HG03095 (cell line): ENCODE measurements at regions not wholly inside any gene's neighbourhood (a gene's known extent, or its start where the extent isn't known, plus 50 kb on each side); places are given as distances from the start of the nearest gene placed in this dataset.

ENCODE experiments used
- ATAC-seq: cut with Tn5 transposase; IDR thresholded peaks from one replicate; pipeline ENCODE4 v1.9.1; 2021; ENCODE audit warnings: moderate library complexity; ENCODE audit not compliant: unreplicated experiment

DNA sequence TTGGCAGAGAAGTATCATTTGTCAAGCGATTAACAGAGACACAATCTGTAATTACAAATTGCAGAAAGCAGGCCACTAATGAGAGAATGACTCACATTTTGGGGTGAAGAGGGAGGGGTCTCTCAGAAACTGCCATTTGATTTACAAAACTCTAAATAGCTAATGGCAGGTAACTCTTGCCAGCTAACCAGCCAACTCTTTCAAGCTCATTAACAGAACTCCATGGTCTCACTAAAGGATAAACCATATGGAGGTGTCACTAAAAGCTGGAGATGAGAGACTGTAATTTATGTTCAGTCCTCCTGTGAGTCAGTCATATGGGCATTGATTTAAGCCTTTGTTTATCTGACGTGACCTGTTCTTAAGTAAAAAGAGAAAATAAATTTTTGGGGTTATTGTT lies 336.4 kb downstream of the FOXG1 start:
- no peak for ATAC-seq

DNA sequence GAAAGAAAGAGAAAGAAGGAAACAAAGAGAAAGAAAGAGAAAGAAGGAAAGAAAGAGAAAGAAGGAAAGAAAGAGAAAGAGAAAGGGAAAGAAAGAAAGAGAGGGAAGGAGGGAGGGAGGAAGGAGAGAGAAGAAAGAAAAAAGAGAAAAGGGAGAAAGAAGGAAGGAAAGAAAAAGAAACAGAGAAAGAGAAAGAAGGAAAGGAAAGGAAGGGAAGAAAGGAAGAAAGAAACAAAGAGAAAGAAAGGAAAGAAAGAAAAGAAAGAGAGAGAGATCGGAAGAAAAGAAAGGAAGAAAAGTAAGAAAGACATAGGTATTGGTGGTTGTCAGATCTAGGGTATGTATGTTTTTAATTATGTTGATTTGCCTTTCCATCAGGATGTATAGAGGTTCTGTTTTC lies 342.3 kb downstream of the FOXG1 start:
- ATAC-seq, result no peak

DNA sequence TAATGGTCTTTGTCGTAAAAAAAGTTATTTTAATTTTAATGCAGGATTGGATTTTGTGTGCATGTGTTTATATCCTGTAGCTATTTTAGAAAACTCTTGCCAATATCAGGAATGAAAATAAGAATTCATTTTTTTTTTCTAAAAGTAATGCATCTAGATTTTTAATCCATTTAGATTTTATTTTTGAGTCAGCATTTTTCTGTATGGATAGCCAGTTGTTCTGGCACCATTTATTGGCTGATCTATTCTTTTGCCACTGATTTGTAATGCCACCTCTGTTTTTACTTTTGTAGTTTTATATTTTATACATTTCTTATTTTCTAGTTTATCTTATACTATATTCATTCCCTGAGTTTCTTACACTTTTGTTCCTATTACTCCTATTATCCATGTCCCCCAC lies 343.0 kb downstream of the FOXG1 start:
- no peak for ATAC-seq

DNA sequence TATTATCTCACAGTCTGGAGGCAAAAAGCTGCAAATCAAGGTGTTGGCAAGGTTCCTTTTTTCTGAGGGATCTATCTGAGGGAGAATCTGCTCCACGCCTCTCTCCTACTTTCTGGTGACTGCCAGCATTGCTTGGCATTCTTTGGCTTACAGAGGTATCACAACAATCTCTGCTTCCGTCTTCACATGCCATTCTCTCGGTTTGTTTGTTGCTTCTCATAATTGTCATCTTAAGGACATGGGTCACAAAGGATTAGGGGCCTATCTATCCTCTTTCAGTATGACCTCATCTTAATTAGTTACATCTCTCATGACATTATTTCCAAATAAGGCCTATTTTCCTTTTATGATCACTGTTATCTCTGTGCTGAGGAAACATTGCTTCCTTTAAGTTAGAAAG lies 345.0 kb downstream of the FOXG1 start:
- ATAC-seq, result no peak

DNA sequence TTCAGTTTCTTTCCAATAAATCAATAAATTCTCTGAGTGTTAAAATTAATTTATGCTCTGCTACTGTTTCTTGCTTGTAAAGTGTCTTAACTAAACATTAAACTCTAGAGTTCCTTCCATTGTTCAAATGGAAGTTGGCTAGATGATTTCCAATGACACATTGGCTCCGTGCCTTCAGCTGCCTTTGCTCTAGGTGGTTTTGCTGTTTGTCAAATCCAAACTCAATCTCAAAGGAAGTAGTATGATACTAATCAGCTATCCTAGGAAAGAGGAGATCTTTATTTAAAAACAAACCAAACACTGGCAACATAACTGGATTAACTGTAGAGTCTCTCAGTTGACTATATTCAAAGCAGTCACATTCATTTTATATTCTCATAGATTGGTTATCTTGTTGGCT lies 356.4 kb downstream of the FOXG1 start:
- no peak for ATAC-seq

DNA sequence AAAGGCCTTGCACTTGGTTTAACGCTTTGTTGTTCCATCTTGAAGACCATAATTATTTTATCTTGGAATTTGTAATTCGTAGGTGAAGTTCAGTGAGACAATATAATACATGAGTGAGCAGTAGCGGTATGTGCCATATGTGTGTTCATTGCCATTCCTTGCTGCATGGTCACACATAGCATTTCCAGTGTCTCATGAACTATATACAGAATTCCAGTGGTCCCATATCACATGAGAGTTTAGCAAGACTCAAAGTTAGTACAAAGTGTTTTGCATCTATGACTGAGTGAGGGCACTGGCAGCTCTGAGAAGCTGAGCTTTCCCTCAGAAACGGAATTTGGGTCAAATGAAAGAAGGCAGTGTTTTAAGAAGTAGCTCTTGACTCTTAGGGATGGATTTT lies 359.8 kb downstream of the FOXG1 start:
- no peak for ATAC-seq

DNA sequence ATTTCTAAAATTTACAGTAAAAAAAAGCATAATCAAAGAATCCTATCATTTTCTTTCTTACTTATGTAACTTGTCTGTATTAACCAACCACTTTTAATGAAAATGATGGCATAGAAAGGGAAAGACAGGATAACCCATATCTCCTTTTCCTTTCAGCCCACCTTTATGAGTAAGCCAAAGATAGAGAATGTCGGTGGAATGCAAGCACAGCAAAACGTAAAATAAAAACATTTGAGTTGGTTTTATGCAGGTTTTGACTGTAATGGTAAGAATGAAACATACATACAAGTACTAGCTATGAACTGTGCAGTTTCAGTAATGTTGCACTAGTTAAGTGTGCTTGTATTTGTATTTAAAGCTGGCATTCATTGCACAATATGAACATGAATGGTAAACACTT lies 360.3 kb downstream of the FOXG1 start:
- ATAC-seq, result no peak

DNA sequence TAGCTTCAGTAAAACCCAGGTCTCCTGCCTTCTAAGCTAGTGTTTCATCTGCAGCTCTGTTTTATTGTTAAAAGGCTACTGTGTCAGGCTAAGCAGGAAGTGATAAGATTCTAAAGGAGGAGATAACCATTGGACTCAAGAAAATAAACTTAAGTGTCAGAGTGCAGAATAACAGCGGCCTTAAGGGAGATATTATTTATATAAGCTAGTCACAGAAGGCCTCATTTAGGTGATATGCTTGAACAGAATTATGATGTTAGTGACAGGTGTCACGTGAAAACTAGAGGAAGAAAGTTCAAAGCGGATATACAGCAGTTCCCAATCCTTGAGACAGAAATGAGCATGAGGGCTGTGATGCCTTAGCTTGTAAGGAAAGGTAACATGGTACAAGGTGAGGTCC lies 373.4 kb downstream of the FOXG1 start:
- ATAC-seq, result no peak

DNA sequence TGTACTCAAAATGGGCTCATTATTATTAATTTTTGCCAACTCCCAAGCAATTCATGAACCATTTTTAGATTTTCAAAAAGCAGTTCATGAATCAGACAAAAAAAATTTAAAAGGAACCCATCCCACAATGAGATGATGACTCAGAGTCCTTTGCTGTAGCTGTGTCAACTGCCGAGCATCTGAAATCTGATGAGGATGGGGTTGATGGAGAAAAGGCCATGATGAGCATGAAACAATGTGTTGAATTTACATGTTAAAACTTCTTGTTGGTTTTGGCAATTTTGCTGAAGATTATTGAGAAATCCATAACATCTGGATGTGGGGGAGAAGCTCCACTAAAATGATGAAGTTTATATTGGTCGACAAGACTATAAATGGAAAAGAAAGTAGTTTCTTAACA lies 378.0 kb downstream of the FOXG1 start:
- no peak for ATAC-seq

DNA sequence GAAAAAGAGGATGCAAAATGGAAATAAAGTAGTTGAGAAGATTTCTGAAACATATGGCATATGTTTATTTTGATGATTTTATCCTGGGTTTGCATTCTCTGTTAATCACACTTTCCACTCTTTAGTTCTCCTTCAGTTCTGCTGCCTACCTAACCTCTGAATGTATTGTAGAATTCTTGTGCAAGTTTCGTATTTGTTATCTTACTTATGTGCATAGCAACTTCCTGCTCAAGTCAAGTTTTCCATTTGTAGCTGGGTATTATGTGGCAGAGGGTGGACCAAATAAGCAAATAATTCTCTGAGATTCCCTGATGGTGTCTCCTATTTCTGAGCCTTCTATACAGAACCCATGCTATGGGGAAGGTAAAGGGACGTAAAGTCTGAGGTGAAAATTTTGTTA lies 381.6 kb downstream of the FOXG1 start:
- ATAC-seq, result no peak

DNA sequence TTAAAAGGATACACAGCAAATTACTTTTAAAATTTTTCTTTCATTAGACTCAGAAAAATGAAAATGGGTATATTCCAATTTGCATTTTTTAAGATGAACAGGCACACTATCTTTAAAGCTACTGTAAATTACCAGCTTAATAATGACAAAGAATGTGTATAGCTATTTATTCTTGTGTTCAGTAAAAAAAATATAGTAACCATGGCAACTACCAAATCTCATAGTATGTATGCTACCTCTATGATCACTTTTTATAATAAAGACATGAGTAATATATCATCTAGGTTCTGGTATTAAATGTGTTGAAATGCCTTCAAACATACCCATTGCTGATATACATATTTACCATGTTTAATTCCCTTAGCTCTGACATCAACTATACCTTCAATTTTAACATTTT lies 383.2 kb downstream of the FOXG1 start:
- no peak for ATAC-seq

DNA sequence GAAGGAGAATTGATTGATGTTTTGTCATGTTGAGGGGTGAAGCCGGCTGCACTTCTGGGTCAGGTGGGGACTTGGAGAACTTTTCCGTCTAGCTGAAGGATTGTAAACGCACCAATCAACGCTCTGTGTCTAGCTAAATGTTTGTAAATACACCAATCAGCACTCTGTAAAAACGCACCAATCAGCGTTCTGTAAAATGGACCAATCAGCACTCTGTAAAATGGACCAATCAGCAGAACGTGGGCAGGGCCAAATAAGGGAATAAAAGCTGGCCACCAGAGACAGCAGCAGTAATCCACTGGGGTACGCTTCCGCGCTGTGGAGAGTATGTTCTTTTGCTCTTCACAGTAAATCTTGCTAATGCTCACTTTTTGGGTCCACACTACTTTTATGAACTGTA lies 384.1 kb downstream of the FOXG1 start:
- no peak for ATAC-seq

DNA sequence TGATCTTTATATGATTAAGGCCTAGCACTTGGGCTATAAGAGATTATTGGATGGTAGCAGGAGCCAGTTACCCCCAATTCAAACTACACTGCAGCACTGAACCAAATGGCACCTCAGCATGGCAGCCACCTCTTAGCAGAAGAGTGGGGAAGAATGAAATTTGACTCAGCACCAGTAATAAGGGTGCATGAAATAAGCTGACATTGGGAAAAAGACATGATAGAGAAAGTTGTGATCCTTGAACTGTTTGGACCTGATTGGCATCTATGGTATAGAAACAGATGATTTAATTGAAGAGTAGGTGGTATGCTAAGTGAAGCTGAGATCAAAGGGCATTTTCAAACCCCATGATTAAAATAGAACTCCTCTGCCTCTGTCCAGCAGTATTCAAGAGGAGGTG lies 389.5 kb downstream of the FOXG1 start:
- no peak for ATAC-seq

DNA sequence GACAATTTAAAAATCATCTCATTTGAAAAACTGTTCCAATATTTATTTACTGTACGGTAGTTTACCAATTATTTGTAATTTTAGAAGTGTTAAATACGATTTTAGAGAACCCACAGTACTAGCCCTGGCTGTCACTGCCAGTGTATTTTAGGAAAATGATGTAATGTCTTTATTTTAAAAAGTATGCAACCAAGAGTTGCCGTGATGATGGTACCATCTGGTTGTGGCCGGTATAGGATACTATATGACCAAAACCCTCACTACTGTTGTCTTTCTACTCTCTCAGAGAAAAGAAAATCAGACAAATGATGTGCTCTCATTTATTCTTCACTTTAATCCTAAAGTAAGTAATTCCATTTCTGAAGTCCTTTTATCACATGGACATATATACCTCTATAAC lies 395.0 kb downstream of the FOXG1 start:
- no peak for ATAC-seq

DNA sequence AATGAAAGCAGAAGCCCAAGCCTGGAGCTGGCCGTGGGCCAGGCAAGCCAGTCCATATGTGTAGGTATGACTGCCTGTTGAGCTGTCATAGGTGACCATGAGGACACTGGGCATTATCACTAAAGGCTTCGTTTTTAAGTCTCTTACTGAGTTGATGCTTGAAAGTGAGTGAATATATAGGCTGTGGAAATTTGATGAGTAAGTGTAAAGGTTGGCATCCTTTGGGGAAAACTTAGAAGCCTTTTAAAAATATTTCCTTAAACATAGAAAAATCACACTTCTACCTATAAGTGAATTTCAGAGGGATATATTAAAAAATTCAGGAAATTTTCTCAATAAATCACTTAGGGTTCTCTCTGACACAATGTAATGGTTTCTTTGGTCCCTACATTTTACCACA lies 396.5 kb downstream of the FOXG1 start:
- no peak for ATAC-seq

DNA sequence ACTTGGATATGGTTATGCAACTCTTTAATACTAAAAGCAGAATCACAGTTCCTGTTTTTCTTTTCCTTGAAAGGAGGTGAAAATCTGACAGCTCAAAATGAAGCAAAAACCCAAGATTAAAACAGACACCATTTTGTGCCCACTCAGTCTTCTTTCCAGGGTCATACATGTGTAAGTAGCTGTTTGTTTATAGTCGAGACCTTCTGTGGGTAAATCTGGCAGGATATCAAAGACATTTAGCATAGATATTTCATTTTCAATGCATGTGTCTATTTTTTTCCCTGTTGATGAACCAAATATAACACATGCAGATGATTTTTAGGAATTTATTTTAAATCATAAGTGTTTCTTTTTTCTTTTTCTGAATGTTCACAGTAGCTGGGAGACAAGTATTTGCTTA lies 398.8 kb downstream of the FOXG1 start:
- ATAC-seq, result no peak

DNA sequence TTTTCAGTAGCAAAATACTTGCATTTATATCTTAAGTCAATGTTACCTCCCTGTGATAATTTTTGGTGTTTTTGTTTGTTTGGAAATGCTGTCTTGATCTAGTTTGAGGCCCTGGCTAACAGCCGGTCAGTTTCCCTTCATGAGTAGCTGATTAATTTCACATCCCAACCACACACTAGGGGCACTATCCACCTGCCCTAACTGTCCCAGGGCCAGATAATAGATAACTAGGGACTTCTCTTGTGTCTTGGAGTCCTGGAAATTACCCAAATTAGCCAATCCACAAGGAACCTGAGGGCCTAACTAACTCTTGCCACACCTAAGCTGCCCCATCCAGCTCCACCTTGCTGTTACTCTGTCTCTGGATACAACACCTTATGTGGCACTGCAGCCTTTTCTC lies 399.9 kb downstream of the FOXG1 start:
- no peak for ATAC-seq

DNA sequence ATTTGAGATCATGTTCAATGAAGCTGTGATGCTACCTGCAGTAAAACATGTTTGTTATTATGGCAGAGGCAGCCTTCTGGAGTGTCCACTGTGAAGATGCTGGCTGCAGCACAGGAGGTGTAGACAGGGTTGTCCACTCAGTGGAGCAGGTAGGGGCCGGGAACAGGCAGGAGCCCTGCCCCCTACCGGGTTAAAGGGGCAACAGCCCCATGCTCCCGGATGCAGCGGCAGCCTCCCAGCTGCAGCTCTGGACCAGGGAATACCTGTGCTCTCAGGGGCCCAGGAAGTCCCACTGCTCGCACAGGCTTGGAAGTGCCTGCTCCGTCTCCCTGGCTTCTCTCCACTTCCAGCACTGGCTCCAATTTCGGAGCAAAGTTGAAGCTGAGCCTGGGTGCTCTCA lies 401.6 kb downstream of the FOXG1 start:
- ATAC-seq, result no peak

DNA sequence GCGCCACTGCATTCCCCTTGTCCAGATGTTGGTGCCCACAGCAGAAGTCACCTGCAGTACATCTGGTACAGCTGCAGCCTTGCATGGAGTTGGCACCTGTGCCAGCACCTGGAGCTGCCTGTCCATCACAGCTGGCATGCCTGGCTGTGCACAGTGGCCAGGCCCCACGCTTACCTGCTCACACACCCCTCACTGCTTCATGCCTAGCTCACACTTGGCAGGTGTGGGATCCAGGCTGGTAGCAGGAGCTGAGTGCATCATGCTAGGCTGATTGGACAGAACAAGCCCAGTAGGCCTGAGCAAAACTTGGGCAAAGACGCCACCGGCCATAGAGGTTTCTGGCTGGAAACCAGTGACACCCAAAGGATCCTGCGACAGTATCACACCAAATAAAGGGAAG lies 402.8 kb downstream of the FOXG1 start:
- ATAC-seq, result no peak

DNA sequence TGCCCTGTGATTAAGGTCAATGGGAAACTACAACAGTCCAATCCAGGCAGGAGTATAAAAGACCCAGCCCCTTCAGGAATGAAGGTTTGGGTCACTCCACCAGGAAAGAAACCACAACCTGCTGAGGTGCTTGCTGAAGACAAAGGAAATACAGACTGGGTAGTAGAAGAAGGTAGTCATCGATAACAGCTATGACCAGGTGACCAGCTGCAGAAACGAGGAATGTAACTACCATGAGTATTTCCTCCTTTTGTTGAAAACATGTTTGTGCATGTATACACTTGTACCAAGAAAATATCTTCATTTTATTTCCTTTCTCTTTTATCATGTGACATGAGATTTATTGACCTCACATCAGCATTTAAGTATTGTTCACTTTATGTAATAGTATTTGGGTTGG lies 409.1 kb downstream of the FOXG1 start:
- ATAC-seq, result no peak

DNA sequence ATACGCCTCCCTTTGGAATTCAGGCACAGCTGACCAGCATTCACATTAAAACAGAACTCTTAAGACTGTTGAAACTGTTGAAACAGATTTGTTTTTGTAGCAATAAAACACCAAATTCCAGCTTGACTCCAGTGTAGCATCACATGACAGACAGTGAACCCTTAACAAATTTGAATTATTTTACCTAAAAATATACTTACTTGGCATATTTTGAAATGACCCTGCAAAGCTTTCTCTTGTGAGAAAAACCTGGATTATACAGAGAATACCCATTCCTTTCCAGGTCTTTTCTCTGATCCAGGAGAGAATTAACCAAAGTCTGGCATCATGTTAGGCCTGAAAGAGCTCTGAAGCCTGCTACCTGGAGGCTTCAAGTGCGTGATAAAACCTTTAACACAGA lies 410.3 kb downstream of the FOXG1 start:
- no peak for ATAC-seq

DNA sequence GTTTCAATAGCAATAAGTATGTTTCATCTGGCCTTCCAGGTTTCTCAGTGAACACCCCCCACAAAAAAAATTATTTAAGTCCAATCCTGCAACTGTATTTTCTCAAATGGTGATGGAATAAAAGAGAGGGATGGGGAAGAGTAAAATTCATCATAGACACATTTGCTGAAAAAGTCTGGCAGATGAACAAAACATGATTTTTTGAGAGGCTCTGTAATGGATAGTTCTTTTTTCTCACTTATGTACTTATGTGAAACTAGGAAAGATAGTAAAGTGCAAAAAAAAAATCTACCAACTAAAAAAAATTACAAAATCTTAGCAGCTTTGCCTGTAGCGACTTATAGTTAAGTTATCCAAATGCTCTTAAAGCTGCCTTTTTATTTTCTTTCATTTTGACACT lies 412.4 kb downstream of the FOXG1 start:
- ATAC-seq, result no peak

DNA sequence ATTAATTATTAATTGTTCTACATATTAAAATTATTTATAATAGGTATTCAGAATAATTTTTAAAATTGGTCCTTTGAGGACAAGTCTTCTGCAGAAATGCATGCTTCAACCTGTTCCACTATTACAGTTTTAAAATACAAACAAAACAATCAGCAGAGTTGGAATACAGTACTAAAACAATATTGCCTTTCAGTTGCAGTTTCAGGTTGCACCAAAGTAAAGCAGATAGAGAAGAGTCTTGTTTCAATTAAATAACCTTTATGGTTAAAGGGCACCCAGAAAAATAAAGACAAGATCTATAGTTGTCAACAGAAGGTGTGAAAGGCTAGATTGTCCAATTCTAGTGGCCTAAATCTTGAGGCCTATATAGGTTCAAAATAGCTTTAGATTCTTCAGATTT lies 424.5 kb downstream of the FOXG1 start:
- ATAC-seq, result no peak

DNA sequence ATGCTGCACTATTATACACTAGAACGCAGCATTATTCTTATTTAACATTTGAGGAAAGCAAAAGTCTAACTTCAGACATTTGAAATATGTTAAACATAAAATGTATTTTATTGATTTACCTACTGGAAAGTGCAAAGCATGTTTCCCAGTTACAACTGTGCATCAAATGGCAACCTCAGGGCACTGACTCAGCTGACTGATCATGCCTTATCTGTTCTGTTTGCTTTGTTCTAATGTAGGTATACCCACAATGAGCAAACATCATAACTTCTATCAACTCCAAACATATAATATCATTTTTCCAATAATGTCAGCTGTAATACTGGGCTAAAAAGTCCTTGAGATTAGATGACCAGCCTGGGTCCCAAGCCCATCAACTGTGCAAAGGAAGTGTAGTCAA lies 431.0 kb downstream of the FOXG1 start:
- no peak for ATAC-seq
